ENCODE measurements at regions not wholly inside any gene's neighbourhood (a gene's known extent, or its start where the extent isn't known, plus 50 kb on each side); places are given as distances from the start of the nearest gene placed in this dataset.

GRCh38 chr1:10934150-10934818, 78.2 kb upstream of the TARDBP start:
- no peak for TF ChIP-seq SRF (IDR thresholded peaks at IDR 0.05; ENCODE audit: low read depth, low read length)
- no peak for TF ChIP-seq POLR2A (IDR thresholded peaks at IDR 0.05; ENCODE audit: control extremely low read depth in 1 of 2, low read depth in 2 of 2, low read length in 2 of 2)
- TF ChIP-seq MAFK (IDR thresholded peaks at IDR 0.05; ENCODE audit: low read depth, low read length), result no peak
- no peak for TF ChIP-seq CTCF (IDR thresholded peaks at IDR 0.05; ENCODE audit: control extremely low read depth in 1 of 3, insufficient read depth in 1 of 3, low read depth in 1 of 3, low read length in 3 of 3)
- no peak for TF ChIP-seq POLR2AphosphoS5 (IDR thresholded peaks at IDR 0.05; ENCODE audit: low read depth, low read length)
- TF ChIP-seq NRF1 (IDR thresholded peaks at IDR 0.05; ENCODE audit: low read depth, low read length), result no peak
- no peak for TF ChIP-seq MAX (IDR thresholded peaks at IDR 0.05)

All from H1 (cell line).